Transverse colon (tissue), 4 donors: ENCODE measurements at regions not wholly inside any gene's neighbourhood (a gene's known extent, or its start where the extent isn't known, plus 50 kb on each side); places are given as distances from the start of the nearest gene placed in this dataset.

ENCODE experiments used
- DNase-seq: peaks from one replicate; pipeline ENCODE4 v3.0.0-alpha.2; 2019
- H3K27ac ChIP-seq, 4 donors: fragments of 200-600 bp; sonication (generic); 2 replicates each; pipeline ENCODE4 v1.5.1; 2016 to 2018; ENCODE audit warnings: inconsistent platforms in 4 of 4
- H3K27me3 ChIP-seq: fragments of 200-600 bp; sonication (generic); 2 replicates; pipeline ENCODE4 v1.5.1; 2017; ENCODE audit warnings: inconsistent platforms
- H3K36me3 ChIP-seq, 4 donors: fragments of 200-600 bp; sonication (generic); 2 replicates each; pipeline ENCODE4 v1.5.1; 2017 to 2019; ENCODE audit warnings: inconsistent platforms in 4 of 4
- H3K4me1 ChIP-seq, 4 donors: fragments of 200-600 bp; sonication (generic); 2 replicates each; pipeline ENCODE4 v1.5.1; 2017 to 2020; ENCODE audit warnings: inconsistent platforms in 4 of 4
- H3K4me3 ChIP-seq, 4 donors: fragments of 200-600 bp; sonication (generic); 1 replicate in 1 of 4; 2 replicates in 3 of 4; pipeline versions ENCODE4 v1.5.1 to v1.6.1; 2017 to 2019; ENCODE audit warnings: inconsistent platforms in 4 of 4
- H3K9me3 ChIP-seq, 2 donors: fragments of 200-600 bp; sonication (generic); 2 replicates each; pipeline ENCODE4 v1.5.1; 2017 to 2019; ENCODE audit warnings: inconsistent platforms in 2 of 2
- EP300 ChIP-seq: sonication (generic); formaldehyde crosslinking; IDR thresholded peaks from one replicate; pipeline ENCODE4 v1.6.1; 2017; ENCODE audit warnings: antibody characterized with exemption, low read depth
- POLR2A ChIP-seq: fragments of 450-650 bp; IDR thresholded peaks from one replicate; pipeline ENCODE4 v1.6.1; 2016; ENCODE audit warnings: antibody characterized with exemption, mild to moderate bottlenecking, moderate library complexity
- POLR2AphosphoS5 ChIP-seq, 3 donors: sonication (generic); formaldehyde crosslinking; IDR thresholded peaks; one replicate each; pipeline ENCODE4 v1.6.1; 2016; ENCODE audit warnings: antibody characterized with exemption in 3 of 3
- WGBS, 2 donors: methylation state at CpG; one replicate each; pipeline ENCODE4 v1.1.5; 2018; ENCODE audit warnings: low coverage in 1 of 2; 5-methylcytosine and 5-hydroxymethylcytosine counted together
- in situ Hi-C, 4 donors: fragments of 200-750 bp; cut with MboI; loops; one replicate each; pipeline versions ENCODE4 v1.15.0 to v1.15.1; 2017; ENCODE audit warnings: low sequenced_read_pairs in 3 of 4, low pct_ligation_motif_present in 1 of 4, low pct_unique_long_range_greater_than_20kb in 1 of 4
- intact Hi-C: fragments of 100-400 bp; cut with DNase I; formaldehyde crosslinking; loops from one replicate; pipeline ENCODE4 v1.15.1; 2023; ENCODE audit warnings: low total_unique reads
- TF ChIP-seq, protein P1 (sequence below), 5 experiments: fragments of 200-600 bp in 3 of 5; fragments of 450-650 bp in 2 of 5; sonication (generic) in 3 of 5; IDR thresholded peaks; 1 replicate in 2 of 5; 2 replicates in 3 of 5; pipeline ENCODE4 v1.5.1; 2016 to 2017; ENCODE audit warnings: antibody characterized with exemption in 5 of 5, inconsistent platforms in 3 of 5, mild to moderate bottlenecking in 2 of 5, moderate library complexity in 1 of 5

- in situ Hi-C loops (no loop called here), intact Hi-C loops (no loop called here)
- peaks cover 0 to 8% (median 0%) of the 10 kb centered on the region in 4 donors for H3K4me1 ChIP-seq
- no peak overlapping the region for H3K27ac ChIP-seq
- H3K9me3 ChIP-seq, result no peaks in the 10 kb centered on the region
- DNase-seq, result no peak
- 88 to 100% methylated on average over 1 to 2 of the region's 2 CpGs for WGBS, 2 donors
- no peaks in the 10 kb centered on the region for H3K36me3 ChIP-seq
- no peak overlapping the region for H3K4me3 ChIP-seq
- TF ChIP-seq POLR2A, result no peak
- no peak for TF ChIP-seq EP300
- no peaks in the 10 kb centered on the region for H3K27me3 ChIP-seq
These were observed 67.6 kb upstream of the HMCN1 start for GRCh38 chr1:185666582-185666981.

DNA sequence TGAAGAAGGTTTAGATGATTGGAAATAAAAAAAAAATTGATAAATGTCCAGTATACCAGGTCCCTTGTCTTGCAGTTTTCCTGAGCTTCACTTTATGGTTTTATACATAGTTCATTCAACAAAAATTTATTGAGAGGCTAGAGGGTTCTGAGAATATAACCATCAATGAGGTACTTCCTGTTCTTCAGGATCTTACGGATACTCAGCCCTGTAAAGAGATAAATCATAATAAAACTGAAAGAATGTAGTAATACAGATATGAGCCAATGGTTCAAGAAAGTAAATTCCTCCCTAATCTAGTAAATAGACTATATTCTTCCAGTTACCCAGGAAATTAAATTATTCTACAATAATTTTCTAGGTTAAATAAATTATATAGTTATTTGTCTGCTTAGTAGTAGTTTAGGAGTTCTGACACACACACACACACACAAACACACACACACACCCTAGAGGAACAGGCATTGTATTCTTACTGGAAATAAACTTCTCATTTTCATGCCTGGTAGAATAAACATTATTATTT is 70.4 kb upstream of the HMCN1 start:
- no peaks in the 10 kb centered on the region for H3K27me3 ChIP-seq
- peaks cover 0 to 8% (median 0%) of the 10 kb centered on the region in 4 donors for H3K4me1 ChIP-seq
- TF ChIP-seq POLR2A (no peak), POLR2AphosphoS5 (IDR thresholded peaks at IDR 0.05) (no peak), EP300 (no peak)
- TF ChIP-seq, protein P1, sequence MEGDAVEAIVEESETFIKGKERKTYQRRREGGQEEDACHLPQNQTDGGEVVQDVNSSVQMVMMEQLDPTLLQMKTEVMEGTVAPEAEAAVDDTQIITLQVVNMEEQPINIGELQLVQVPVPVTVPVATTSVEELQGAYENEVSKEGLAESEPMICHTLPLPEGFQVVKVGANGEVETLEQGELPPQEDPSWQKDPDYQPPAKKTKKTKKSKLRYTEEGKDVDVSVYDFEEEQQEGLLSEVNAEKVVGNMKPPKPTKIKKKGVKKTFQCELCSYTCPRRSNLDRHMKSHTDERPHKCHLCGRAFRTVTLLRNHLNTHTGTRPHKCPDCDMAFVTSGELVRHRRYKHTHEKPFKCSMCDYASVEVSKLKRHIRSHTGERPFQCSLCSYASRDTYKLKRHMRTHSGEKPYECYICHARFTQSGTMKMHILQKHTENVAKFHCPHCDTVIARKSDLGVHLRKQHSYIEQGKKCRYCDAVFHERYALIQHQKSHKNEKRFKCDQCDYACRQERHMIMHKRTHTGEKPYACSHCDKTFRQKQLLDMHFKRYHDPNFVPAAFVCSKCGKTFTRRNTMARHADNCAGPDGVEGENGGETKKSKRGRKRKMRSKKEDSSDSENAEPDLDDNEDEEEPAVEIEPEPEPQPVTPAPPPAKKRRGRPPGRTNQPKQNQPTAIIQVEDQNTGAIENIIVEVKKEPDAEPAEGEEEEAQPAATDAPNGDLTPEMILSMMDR (IDR thresholded peaks at IDR 0.05), result no peak
- no peaks in the 10 kb centered on the region for H3K36me3 ChIP-seq
- in situ Hi-C loops (no loop called here), intact Hi-C loops (no loop called here)
- H3K4me3 ChIP-seq, result no peak overlapping the region
- WGBS, 2 donors, result 10 to 22% methylated on average over 1 of the region's 1 CpG
- H3K9me3 ChIP-seq, result no peaks in the 10 kb centered on the region
- H3K27ac ChIP-seq, result no peak overlapping the region
- no peak for DNase-seq

- H3K27ac ChIP-seq, result no peak overlapping the region
- no peaks in the 10 kb centered on the region for H3K36me3 ChIP-seq
- no peak overlapping the region for H3K4me3 ChIP-seq
- intact Hi-C loops (no loop called here), in situ Hi-C loops (no loop called here)
- no peak for TF ChIP-seq POLR2AphosphoS5 (IDR thresholded peaks at IDR 0.05)
- no peak for TF ChIP-seq POLR2A
- TF ChIP-seq, protein P1 (IDR thresholded peaks at IDR 0.05), result no peak
- TF ChIP-seq EP300, result no peak
- WGBS, 2 donors, result 72% methylated on average over 1 of the region's 1 CpG; no CpG with 5 or more reads in 1 of the 2 donors
- H3K9me3 ChIP-seq, result no peaks in the 10 kb centered on the region
- no peaks in the 10 kb centered on the region for H3K27me3 ChIP-seq
- no peak for DNase-seq
- peaks cover 0 to 8% (median 0%) of the 10 kb centered on the region in 4 donors for H3K4me1 ChIP-seq
These were observed 70.9 kb upstream of the HMCN1 start for GRCh38 chr1:185663332-185663731.

DNA sequence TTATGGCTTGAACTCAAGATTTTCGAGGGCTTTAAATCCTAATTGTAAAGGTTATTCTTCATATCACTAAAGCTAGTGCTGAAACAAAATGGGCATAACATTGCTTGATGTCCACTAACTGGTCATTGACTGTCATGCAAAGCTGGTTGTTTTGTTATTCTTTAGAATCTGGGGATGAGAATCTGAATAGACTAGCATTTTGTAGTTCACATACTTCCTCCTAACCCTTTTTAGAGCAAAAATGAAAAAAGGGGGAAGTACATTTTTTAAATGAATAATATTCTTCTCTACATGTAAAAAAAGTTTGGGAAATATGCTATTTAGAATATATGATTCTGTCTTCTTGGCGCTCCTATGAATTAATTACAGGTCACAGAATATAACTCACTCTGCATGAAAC is 72.2 kb upstream of the HMCN1 start:
- Histone ChIP-seq H3K9me3 (no peaks in the 10 kb centered on the region), H3K4me3 (no peak overlapping the region), H3K27ac (no peak overlapping the region), H3K27me3 (no peaks in the 10 kb centered on the region), H3K4me1 (peaks cover 0 to 8% (median 0%) of the 10 kb centered on the region in 4 donors), H3K36me3 (no peaks in the 10 kb centered on the region)
- DNase-seq, result no peak
- in situ Hi-C loops, result no loop called here
- intact Hi-C loops, result no loop called here
- 86 to 93% methylated on average over 1 to 2 of the region's 2 CpGs for WGBS, 2 donors
- TF ChIP-seq POLR2AphosphoS5 (IDR thresholded peaks at IDR 0.05) (no peak), EP300 (no peak), POLR2A (no peak)
- TF ChIP-seq, protein P1 (IDR thresholded peaks at IDR 0.05), result no peak

DNA sequence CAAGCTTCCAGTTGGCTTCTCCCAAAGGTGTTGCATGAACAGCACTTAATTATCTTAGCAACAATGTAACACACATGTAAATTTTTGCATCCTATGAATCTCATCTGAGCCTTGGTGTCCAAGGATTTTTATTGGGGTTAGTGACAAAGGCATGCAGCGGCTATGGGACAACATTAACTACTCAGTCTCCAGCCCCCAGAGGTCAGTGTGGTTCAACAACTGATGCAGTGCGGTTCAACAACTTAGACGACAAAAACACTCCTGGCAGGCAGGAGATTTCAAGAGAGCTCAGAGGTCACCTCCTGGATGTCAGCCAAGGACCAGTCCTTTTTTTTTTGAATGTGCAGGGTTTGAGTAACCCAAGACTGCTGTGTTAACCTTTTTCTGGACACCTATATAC is 77.5 kb upstream of the HMCN1 start:
- in situ Hi-C loops (no loop called here), intact Hi-C loops (no loop called here)
- Histone ChIP-seq H3K4me1 (peaks cover 0 to under 1% (median 0%) of the 10 kb centered on the region in 4 donors), H3K4me3 (no peak overlapping the region), H3K9me3 (no peaks in the 10 kb centered on the region), H3K27ac (no peak overlapping the region), H3K36me3 (no peaks in the 10 kb centered on the region), H3K27me3 (no peaks in the 10 kb centered on the region)
- DNase-seq, result no peak
- no peak for TF ChIP-seq POLR2A
- TF ChIP-seq POLR2AphosphoS5 (IDR thresholded peaks at IDR 0.05), result no peak
- no peak for TF ChIP-seq EP300
- TF ChIP-seq, protein P1 (IDR thresholded peaks at IDR 0.05), result no peak
- 93% methylated on average over 3 of the region's 3 CpGs; no CpG with 5 or more reads in 1 of the 2 donors for WGBS, 2 donors
